Keratinocyte (primary cell): ENCODE measurements at regions not wholly inside any gene's neighbourhood (a gene's known extent, or its start where the extent isn't known, plus 50 kb on each side); places are given as distances from the start of the nearest gene placed in this dataset.

Experiments
- DNase-seq: peaks from one replicate; pipeline ENCODE4 v3.0.0-alpha.2; 2011; ENCODE audit warnings: low read depth, missing footprints, low spot score
- FAIRE-seq: peaks from 2 replicates; lab custom pipeline; 2011; peaks lifted over from hg19 to GRCh38; lab: Jason Lieb, UNC
- H2AFZ ChIP-seq: 2 replicates; pipeline ENCODE4 v1.6.0; 2012; ENCODE audit warnings: low read length, control low read depth, inconsistent platforms; ENCODE audit not compliant: control insufficient read depth
- H3K27ac ChIP-seq: 2 replicates; pipeline ENCODE4 v1.5.1; 2011; ENCODE audit warnings: low read length; ENCODE audit not compliant: control insufficient read depth, insufficient read depth
- H3K27me3 ChIP-seq: 3 replicates; pipeline ENCODE4 v1.6.0; 2011; ENCODE audit warnings: low read length; ENCODE audit not compliant: control insufficient read depth, insufficient read depth; ENCODE audit errors: extremely low read depth
- H3K36me3 ChIP-seq, 2 experiments: 2 replicates in 1 of 2; 3 replicates in 1 of 2; pipeline ENCODE4 v1.5.1; 2011; ENCODE audit warnings: low read length in 2 of 2, mild to moderate bottlenecking in 1 of 2; ENCODE audit not compliant: control insufficient read depth in 2 of 2, insufficient read depth in 2 of 2; ENCODE audit errors: extremely low read depth in 1 of 2
- H3K4me1 ChIP-seq: 3 replicates; pipeline ENCODE4 v1.5.1; 2011; ENCODE audit warnings: low read length; ENCODE audit not compliant: control insufficient read depth, insufficient read depth; ENCODE audit errors: extremely low read depth
- H3K4me2 ChIP-seq: 3 replicates; pipeline ENCODE4 v1.6.0; 2011; ENCODE audit warnings: low read depth, low read length; ENCODE audit not compliant: control insufficient read depth, insufficient read depth; ENCODE audit errors: extremely low read depth
- H3K4me3 ChIP-seq, 3 experiments: fragments of 200-600 bp in 1 of 3; sonication (generic) in 1 of 3; 2 replicates in 2 of 3; 3 replicates in 1 of 3; pipeline ENCODE4 v1.5.1; 2011 to 2016; ENCODE audit warnings: low read length in 3 of 3, mild to moderate bottlenecking in 3 of 3, control low read depth in 2 of 3, inconsistent platforms in 1 of 3, low read depth in 1 of 3, mixed read lengths in 1 of 3, mixed run types in 1 of 3, moderate library complexity in 1 of 3; ENCODE audit not compliant: control insufficient read depth in 2 of 3, insufficient read depth in 2 of 3; ENCODE audit errors: extremely low read depth in 1 of 3
- H3K79me2 ChIP-seq: 2 replicates; pipeline ENCODE4 v1.6.0; 2012; ENCODE audit warnings: low read length; ENCODE audit not compliant: control insufficient read depth, insufficient read depth
- H3K9ac ChIP-seq: 3 replicates; pipeline ENCODE4 v1.6.0; 2011; ENCODE audit warnings: low read length; ENCODE audit not compliant: control insufficient read depth, insufficient read depth; ENCODE audit errors: extremely low read depth
- H3K9me1 ChIP-seq: 3 replicates; pipeline ENCODE4 v1.6.0; 2011; ENCODE audit warnings: low read length; ENCODE audit not compliant: control insufficient read depth, insufficient read depth; ENCODE audit errors: extremely low read depth
- H3K9me3 ChIP-seq: 2 replicates; pipeline ENCODE4 v1.5.1; 2012; ENCODE audit warnings: low read depth, low read length; ENCODE audit not compliant: control insufficient read depth
- H4K20me1 ChIP-seq: 3 replicates; pipeline ENCODE4 v1.6.0; 2011; ENCODE audit warnings: low read length; ENCODE audit not compliant: control insufficient read depth, insufficient read depth; ENCODE audit errors: extremely low read depth
- CTCF ChIP-seq, 3 experiments: IDR thresholded peaks in 1 of 3; conservative IDR thresholded peaks in 1 of 3; optimal IDR thresholded peaks in 1 of 3; 2 replicates in 2 of 3; 3 replicates in 1 of 3; pipeline versions ENCODE3 to v1.5.1; 2011; ENCODE audit warnings: low read length in 3 of 3, mild to moderate bottlenecking in 3 of 3, moderate library complexity in 2 of 3, control low read depth in 1 of 3, inconsistent platforms in 1 of 3; ENCODE audit not compliant: insufficient read depth in 2 of 3; ENCODE audit errors: extremely low read depth in 1 of 3
- EZH2 ChIP-seq: IDR thresholded peaks from one replicate; pipeline ENCODE4 v1.6.1; 2012; ENCODE audit warnings: inconsistent platforms, mild to moderate bottlenecking, low read length, moderate library complexity
- dilution Hi-C: fragments of 300-500 bp; cut with MboI; formaldehyde crosslinking; loops from one replicate; pipeline ENCODE4 v1.7.0; 2020; ENCODE audit warnings: low sequenced_read_pairs; ENCODE audit not compliant: extremely low pct_ligation_motif_present

DNA sequence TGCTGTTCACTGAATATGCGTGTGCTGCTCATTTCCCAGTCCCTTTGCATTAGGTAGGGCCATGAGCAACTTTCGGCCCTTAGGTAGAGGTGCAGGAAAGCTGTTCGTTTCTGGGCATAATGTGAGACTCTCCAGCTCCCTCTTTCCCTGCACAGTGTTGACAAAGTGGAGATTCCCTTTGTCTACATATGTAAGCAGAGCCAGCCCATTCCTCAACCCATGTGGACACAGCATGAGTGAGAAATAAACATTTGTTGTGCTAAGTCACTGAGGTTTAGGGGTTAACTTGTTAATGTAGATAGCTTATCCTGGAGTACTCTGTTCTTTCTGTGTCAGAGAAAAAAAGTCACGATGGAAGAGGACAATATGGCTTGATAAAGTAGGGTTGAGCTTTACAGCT lies 343.8 kb downstream of the PSAT1 start:
- TF ChIP-seq EZH2 (no peak), CTCF (optimal IDR thresholded peaks at IDR 0.05 in 1 of 3, IDR thresholded peaks at IDR 0.05 in 1 of 3, conservative IDR thresholded peaks at IDR 0.05 in 1 of 3; ENCODE audit: extremely low read depth in 1 of 3, insufficient read depth in 2 of 3, low read length in 3 of 3) (no peak)
- FAIRE-seq (no peak), DNase-seq (no peak)
- Histone ChIP-seq H3K4me3 (no peak overlapping the region), H3K4me2 (no peak overlapping the region), H3K79me2 (no peaks in the 10 kb centered on the region), H2AFZ (no peak overlapping the region), H4K20me1 (no peaks in the 10 kb centered on the region), H3K9me3 (no peaks in the 10 kb centered on the region), H3K4me1 (no peaks in the 10 kb centered on the region), H3K27ac (no peak overlapping the region), H3K9me1 (no peaks in the 10 kb centered on the region), H3K9ac (no peak overlapping the region), H3K36me3 (no peaks in the 10 kb centered on the region), H3K27me3 (no peaks in the 10 kb centered on the region)
- dilution Hi-C loops: no loop called here

DNA sequence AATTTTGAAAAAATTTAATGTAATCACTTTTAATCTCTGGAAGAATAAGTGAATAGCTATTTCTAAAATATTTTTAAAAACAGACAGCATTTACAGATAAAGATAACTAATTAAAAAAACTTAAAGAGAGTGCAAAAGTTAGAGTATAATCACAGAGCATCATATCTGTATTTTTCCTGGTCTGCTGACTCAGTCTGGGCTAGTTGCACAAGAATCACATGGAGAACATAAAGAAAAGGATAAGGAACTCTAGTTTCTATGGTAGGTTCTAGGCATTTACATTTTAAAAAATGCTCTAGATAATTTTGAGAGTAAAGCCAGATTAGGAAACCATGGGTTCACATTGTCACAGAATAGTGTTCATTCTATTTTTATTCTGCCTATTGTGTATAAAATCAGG lies 347.4 kb downstream of the PSAT1 start:
- Histone ChIP-seq H3K4me1 (no peaks in the 10 kb centered on the region), H3K79me2 (no peaks in the 10 kb centered on the region), H3K4me3 (no peak overlapping the region), H2AFZ (no peak overlapping the region), H3K36me3 (no peaks in the 10 kb centered on the region), H3K27ac (no peak overlapping the region), H3K4me2 (no peak overlapping the region), H3K9me1 (no peaks in the 10 kb centered on the region), H3K27me3 (no peaks in the 10 kb centered on the region), H3K9me3 (no peaks in the 10 kb centered on the region), H4K20me1 (no peaks in the 10 kb centered on the region), H3K9ac (no peak overlapping the region)
- FAIRE-seq (no peak), DNase-seq (no peak)
- TF ChIP-seq CTCF (optimal IDR thresholded peaks at IDR 0.05 in 1 of 3, IDR thresholded peaks at IDR 0.05 in 1 of 3, conservative IDR thresholded peaks at IDR 0.05 in 1 of 3; ENCODE audit: extremely low read depth in 1 of 3, insufficient read depth in 2 of 3, low read length in 3 of 3): no peak
- no peak for TF ChIP-seq EZH2
- dilution Hi-C loops: no loop called here
